Omental fat pad (tissue), 3 donors: ENCODE measurements at regions not wholly inside any gene's neighbourhood (a gene's known extent, or its start where the extent isn't known, plus 50 kb on each side); places are given as distances from the start of the nearest gene placed in this dataset.

ENCODE experiments used
- ATAC-seq: fragments of 150-250 bp; one replicate; pipeline ENCODE4 v1.9.1; 2016; ENCODE audit warnings: mild to moderate bottlenecking, moderate library complexity; ENCODE audit not compliant: low FRiP score
- DNase-seq: peaks from one replicate; pipeline ENCODE4 v3.0.0-alpha.2; 2019; ENCODE audit warnings: low spot score
- TF ChIP-seq, protein P1 (sequence below), 3 donors: fragments of 450-650 bp; IDR thresholded peaks; one replicate each; pipeline ENCODE4 v1.5.1; 2016 to 2017; ENCODE audit warnings: antibody characterized with exemption in 3 of 3, mild to moderate bottlenecking in 3 of 3, moderate library complexity in 2 of 3

DNA sequence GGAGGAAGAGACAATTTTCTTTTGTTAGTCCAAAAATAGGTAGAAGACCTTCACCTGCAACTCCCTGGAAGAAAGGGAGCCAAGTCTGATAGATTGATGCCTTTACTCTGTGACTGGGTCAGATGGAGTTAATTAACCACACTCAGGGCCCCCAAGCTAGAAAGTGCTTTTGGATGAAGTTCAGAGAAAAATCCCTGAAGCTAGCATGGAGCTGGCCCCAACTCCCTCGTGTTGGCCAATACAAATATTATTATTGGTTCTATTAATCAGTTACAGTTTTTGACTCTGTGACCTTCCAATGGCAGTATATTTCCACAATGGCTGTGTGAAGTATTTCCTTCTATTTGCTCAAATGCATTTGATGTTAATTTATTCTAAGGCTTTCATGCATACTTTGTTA is 1753.5 kb downstream of the EFNA5 start:
- no peak for DNase-seq
- no peak for ATAC-seq
- TF ChIP-seq, protein P1, sequence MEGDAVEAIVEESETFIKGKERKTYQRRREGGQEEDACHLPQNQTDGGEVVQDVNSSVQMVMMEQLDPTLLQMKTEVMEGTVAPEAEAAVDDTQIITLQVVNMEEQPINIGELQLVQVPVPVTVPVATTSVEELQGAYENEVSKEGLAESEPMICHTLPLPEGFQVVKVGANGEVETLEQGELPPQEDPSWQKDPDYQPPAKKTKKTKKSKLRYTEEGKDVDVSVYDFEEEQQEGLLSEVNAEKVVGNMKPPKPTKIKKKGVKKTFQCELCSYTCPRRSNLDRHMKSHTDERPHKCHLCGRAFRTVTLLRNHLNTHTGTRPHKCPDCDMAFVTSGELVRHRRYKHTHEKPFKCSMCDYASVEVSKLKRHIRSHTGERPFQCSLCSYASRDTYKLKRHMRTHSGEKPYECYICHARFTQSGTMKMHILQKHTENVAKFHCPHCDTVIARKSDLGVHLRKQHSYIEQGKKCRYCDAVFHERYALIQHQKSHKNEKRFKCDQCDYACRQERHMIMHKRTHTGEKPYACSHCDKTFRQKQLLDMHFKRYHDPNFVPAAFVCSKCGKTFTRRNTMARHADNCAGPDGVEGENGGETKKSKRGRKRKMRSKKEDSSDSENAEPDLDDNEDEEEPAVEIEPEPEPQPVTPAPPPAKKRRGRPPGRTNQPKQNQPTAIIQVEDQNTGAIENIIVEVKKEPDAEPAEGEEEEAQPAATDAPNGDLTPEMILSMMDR (IDR thresholded peaks at IDR 0.05) = no peak

DNA sequence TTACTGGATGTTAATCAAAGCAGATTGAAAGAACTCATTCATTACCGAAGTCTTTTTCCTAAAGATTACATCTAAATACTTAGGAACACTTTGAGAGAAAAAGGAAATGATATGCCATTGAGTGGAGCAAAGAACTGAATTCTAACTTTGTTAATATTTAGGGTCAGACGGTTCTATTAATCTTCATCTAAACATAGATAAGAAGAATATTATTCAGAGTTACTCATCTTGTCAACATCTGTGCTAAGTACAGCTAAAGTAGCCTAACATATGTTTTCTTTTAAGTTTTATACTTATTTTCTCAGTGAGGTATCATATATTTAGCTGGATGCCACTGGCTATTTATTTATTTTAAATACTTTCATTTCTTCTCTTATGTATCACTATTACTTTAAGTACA is 1763.7 kb downstream of the EFNA5 start:
- ATAC-seq (no peak), DNase-seq (no peak)

DNA sequence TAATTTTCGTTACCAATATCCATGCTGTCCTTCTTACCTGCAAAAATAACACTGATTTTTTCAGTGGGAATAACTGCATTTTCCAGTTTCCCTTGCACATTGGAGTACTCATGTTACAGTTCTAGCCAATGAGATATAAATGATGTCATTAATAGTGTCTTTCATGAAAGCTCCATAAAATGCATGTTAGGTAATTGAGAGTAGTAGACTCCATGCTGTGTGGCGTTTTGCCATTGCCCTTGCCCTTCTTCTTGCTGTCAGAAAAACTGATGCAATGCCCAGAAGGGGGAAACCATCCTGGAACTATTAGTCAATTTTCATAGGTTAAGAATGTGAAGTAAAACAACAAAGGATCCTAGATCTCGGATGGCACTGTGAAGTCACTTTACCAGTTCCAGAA is 1765.3 kb downstream of the EFNA5 start:
- no peak for ATAC-seq
- no peak for DNase-seq
- TF ChIP-seq, protein P1 (IDR thresholded peaks at IDR 0.05) = no peak

More for the DNA sequence above, 1763.7 kb downstream of the EFNA5 start:
- TF ChIP-seq, protein P1 (IDR thresholded peaks at IDR 0.05) = no peak

DNA sequence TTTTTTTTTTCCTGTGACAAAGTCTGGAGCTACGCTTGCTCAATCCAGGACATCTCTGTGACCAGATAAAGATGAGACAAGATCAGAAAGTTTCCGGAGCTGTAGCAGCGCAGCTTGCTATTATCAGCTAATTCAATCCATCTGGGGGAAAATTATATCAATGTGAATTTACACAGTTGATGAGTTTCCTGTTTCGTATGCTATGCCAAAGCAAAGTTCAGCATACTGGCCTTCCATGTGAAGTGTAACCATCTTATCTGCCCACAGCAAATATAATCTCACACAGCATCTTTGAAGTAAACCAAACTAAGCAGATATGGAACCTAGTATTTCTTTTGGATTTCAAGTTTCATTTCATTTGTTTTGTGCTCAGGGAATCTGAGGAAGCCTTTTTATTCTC is 1767.7 kb downstream of the EFNA5 start:
- TF ChIP-seq, protein P1 (IDR thresholded peaks at IDR 0.05) = no peak
- no peak for DNase-seq
- ATAC-seq = no peak

DNA sequence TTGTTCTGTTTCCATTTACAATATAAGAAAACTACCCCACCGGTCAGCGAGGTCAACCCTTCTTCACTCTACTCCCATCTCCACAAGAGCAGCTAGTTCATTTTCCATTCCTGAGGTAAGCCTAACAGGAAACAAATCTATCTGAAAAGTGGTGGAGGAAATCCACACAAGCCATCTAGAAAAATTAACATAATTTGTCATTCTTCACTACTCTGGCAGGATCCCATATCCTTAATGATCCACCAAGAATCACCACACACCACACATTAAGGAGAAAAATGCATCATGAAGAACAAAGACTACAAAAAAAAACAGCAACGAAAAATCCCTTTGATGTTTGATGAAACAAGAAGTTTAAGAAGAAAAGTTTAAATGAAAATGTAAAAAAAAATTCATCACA is 1771.0 kb downstream of the EFNA5 start:
- DNase-seq = no peak
- TF ChIP-seq, protein P1 (IDR thresholded peaks at IDR 0.05) = no peak
- no peak for ATAC-seq

DNA sequence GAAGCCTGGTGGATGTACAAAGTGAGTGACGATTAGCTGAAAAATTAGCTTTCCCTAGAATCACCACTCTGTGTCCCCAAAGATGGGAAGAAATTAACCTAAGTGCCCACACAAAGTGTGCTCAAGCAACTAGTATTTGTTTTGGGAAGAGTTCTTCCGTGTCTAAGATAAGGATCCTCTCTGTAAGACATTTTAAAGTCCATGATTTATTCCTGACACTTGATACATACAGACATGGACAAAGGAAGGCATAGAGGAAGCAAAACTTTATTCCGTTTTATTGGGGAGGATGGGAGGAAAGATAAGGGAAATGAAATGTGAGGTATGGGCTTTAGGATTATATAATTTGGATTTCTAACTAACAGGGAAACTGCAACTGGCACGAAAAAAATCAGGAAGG is 1772.6 kb downstream of the EFNA5 start:
- TF ChIP-seq, protein P1 (IDR thresholded peaks at IDR 0.05) = no peak
- no peak for DNase-seq
- ATAC-seq = no peak

DNA sequence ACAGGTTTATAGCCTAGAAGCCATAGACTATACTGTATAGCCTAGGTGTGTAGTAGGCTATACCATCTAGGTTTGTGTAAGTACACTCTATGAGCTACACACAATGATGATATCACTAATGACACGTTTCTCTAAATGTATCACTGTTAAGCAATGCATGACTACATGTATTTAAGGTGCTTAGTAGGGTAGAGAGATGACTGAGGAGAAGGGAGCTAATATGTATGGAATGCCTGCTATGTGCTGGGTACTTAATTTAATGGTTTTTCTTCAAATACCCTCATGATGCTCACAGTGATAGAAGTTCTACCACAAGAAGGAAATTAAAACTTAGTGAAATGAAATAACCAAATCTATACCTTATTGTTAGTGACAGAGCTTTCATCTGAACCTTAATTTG is 1785.5 kb downstream of the EFNA5 start:
- TF ChIP-seq, protein P1 (IDR thresholded peaks at IDR 0.05) = no peak
- no peak for ATAC-seq
- DNase-seq = no peak
